ENCODE measurements at regions not wholly inside any gene's neighbourhood (a gene's known extent, or its start where the extent isn't known, plus 50 kb on each side); places are given as distances from the start of the nearest gene placed in this dataset.

GRCh38 chr5:143481697-143482531, 78.4 kb upstream of the NR3C1 start:
- intact Hi-C loops (cut with DNase I), result no loop called here
- H3K4me3 ChIP-seq, result no peak overlapping the region

GRCh38 chr5:143480001-143480400, 76.5 kb upstream of the NR3C1 start:
- no peaks in the 10 kb centered on the region for H3K36me3 ChIP-seq
- no peak overlapping the region for H3K4me3 ChIP-seq
- no peaks in the 10 kb centered on the region for H3K4me1 ChIP-seq
- no peaks in the 10 kb centered on the region for H3K27me3 ChIP-seq
- H3K27ac ChIP-seq, result no peak overlapping the region
- intact Hi-C loops (cut with DNase I), result no loop called here
- no peaks in the 10 kb centered on the region for H3K9me3 ChIP-seq
- no peak for TF ChIP-seq CTCF (IDR thresholded peaks at IDR 0.05)
- DNase-seq (ENCODE audit: low spot score in 2 of 2), result no peak

More at GRCh38 chr5:143481697-143482531, 78.4 kb upstream of the NR3C1 start:
- no peak for DNase-seq (ENCODE audit: low spot score in 2 of 2)
- Histone ChIP-seq H3K9me3 (no peaks in the 10 kb centered on the region), H3K36me3 (no peaks in the 10 kb centered on the region), H3K27me3 (no peaks in the 10 kb centered on the region), H3K27ac (no peak overlapping the region), H3K4me1 (no peaks in the 10 kb centered on the region)
- no peak for TF ChIP-seq CTCF (IDR thresholded peaks at IDR 0.05)

GRCh38 chr5:143479394-143479793, 75.9 kb upstream of the NR3C1 start:
- DNase-seq (ENCODE audit: low spot score in 2 of 2), result no peak
- Histone ChIP-seq H3K36me3 (no peaks in the 10 kb centered on the region), H3K27ac (no peak overlapping the region), H3K27me3 (no peaks in the 10 kb centered on the region), H3K4me1 (no peaks in the 10 kb centered on the region), H3K4me3 (no peak overlapping the region), H3K9me3 (no peaks in the 10 kb centered on the region)
- intact Hi-C loops (cut with DNase I), result no loop called here
- TF ChIP-seq CTCF (IDR thresholded peaks at IDR 0.05), result no peak

GRCh38 chr5:143476601-143477211, 73.2 kb upstream of the NR3C1 start:
- no peaks in the 10 kb centered on the region for H3K9me3 ChIP-seq
- DNase-seq (ENCODE audit: low spot score in 2 of 2), result no peak
- no peaks in the 10 kb centered on the region for H3K36me3 ChIP-seq
- no peaks in the 10 kb centered on the region for H3K4me1 ChIP-seq
- no peak overlapping the region for H3K27ac ChIP-seq
- intact Hi-C loops (cut with DNase I), result no loop called here
- no peaks in the 10 kb centered on the region for H3K27me3 ChIP-seq
- no peak overlapping the region for H3K4me3 ChIP-seq
- TF ChIP-seq CTCF (IDR thresholded peaks at IDR 0.05), result no peak

GRCh38 chr5:143474616-143475015, 71.1 kb upstream of the NR3C1 start:
- no peak overlapping the region for H3K27ac ChIP-seq
- H3K4me3 ChIP-seq, result no peak overlapping the region
- no peaks in the 10 kb centered on the region for H3K36me3 ChIP-seq
- H3K9me3 ChIP-seq, result no peaks in the 10 kb centered on the region
- no peaks in the 10 kb centered on the region for H3K4me1 ChIP-seq
- no peak for DNase-seq (ENCODE audit: low spot score in 2 of 2)
- H3K27me3 ChIP-seq, result no peaks in the 10 kb centered on the region
- intact Hi-C loops (cut with DNase I), result no loop called here
- no peak for TF ChIP-seq CTCF (IDR thresholded peaks at IDR 0.05)

Measured in ascending aorta (tissue), 2 donors.